Ovary (tissue), 7 donors: ENCODE measurements at regions not wholly inside any gene's neighbourhood (a gene's known extent, or its start where the extent isn't known, plus 50 kb on each side); places are given as distances from the start of the nearest gene placed in this dataset. TPM values are rescaled to one million over a fixed set of nuclear protein-coding genes. Genes with fewer than 3 reads are reported as not detected.

Source experiments
- DNase-seq, 5 donors: peaks; one replicate each; pipeline ENCODE4 v3.0.0-alpha.2; 2019 to 2020
- H3K27ac ChIP-seq, 2 donors: fragments of 200-600 bp; one replicate each; pipeline versions ENCODE4 v1.5.1 to v1.8.0; 2019 to 2022
- H3K27me3 ChIP-seq: fragments of 200-600 bp; one replicate; pipeline ENCODE4 v1.8.0; 2022
- H3K36me3 ChIP-seq: fragments of 200-600 bp; sonication (generic); one replicate; pipeline ENCODE4 v1.5.1; 2019
- H3K4me1 ChIP-seq: one replicate; pipeline ENCODE4 v1.8.1; 2013; ENCODE audit warnings: mild to moderate bottlenecking, moderate library complexity; ENCODE audit not compliant: insufficient read depth
- H3K4me3 ChIP-seq: fragments of 200-600 bp; sonication (generic); one replicate; pipeline ENCODE4 v1.5.1; 2017
- H3K9me3 ChIP-seq, 2 donors: fragments of 200-600 bp in 1 of 2; sonication (generic) in 1 of 2; one replicate each; pipeline versions ENCODE4 v1.5.1 to v1.8.1; 2013 to 2019; ENCODE audit warnings: mild to moderate bottlenecking in 1 of 2, moderate library complexity in 1 of 2
- CTCF ChIP-seq, 3 donors: fragments of 450-650 bp in 2 of 3; fragments of 200-600 bp in 1 of 3; IDR thresholded peaks; one replicate each; pipeline versions ENCODE4 v1.5.1 to v1.8.0; 2016 to 2022; ENCODE audit warnings: antibody characterized with exemption in 3 of 3, mild to moderate bottlenecking in 1 of 3
- EP300 ChIP-seq: sonication (generic); formaldehyde crosslinking; IDR thresholded peaks from one replicate; pipeline ENCODE4 v1.6.1; 2017; ENCODE audit warnings: antibody characterized with exemption
- POLR2A ChIP-seq: fragments of 450-650 bp; IDR thresholded peaks from one replicate; pipeline ENCODE4 v1.6.1; 2017; ENCODE audit warnings: antibody characterized with exemption, mild to moderate bottlenecking, moderate library complexity
- WGBS, 3 donors: extraction: QIAGEN DNeasy Blood & Tissue Kit in 1 of 3; methylation state at CpG; one replicate each; pipeline versions ENCODE4 v1.1.5 to v1.1.7; 2013 to 2017; 5-methylcytosine and 5-hydroxymethylcytosine counted together
- intact Hi-C, 4 donors: fragments of 100-400 bp; cut with DNase I; formaldehyde crosslinking; loops; one replicate each; pipeline versions ENCODE4 v1.11.0 to v1.15.1; 2022 to 2023
- small RNA-seq: library from RNA; depleted of rRNA; stranded (forward); fragments of <200 nt; gene quantifications from one replicate; pipeline ENCODE3, GENCODE V24; 2016
- donor health status: DM: no; HTN: no; CAD: no; lungs with moderate emphysema.
- donor health status: DM: no; HTN: no; CAD: no.
- donor health status: Bipolar disorder and iron deficiency.
- donor health status: DM: no; HTN: no; CAD: no.
- donor health status: DM: yes; HTN: yes; CAD: no.

GRCh38 chr1:9486466-9487140 lies 52.7 kb upstream of the SLC25A33 start:
- no peaks in the 10 kb centered on the region for H3K27me3 ChIP-seq
- intact Hi-C loops, result loop anchor here in 1 of 4 donors (5.0 kb wide), 1 partner anchor 219 kb away; no protein-coding TSS in a partner anchor
- peaks cover 18% of the 10 kb centered on the region for H3K4me1 ChIP-seq
- H3K36me3 ChIP-seq, result no peaks in the 10 kb centered on the region
- H3K27ac ChIP-seq, result no peak overlapping the region
- H3K4me3 ChIP-seq, result no peak overlapping the region
- no peak for TF ChIP-seq EP300
- TF ChIP-seq POLR2A, result no peak
- no peak for TF ChIP-seq CTCF (IDR thresholded peaks at IDR 0.05)
- H3K9me3 ChIP-seq, result no peaks in the 10 kb centered on the region
- WGBS, 3 donors, result 15 to 23% (median 20%) methylated on average over 12 of the region's 12 CpGs
- DNase-seq, result no peak

Small RNA genes lying in the stretch of these regions (small RNA-seq; reads per million reads assigned to genes)
- gene RNA5SP40, result not detected
